ENCODE measurements at regions not wholly inside any gene's neighbourhood (a gene's known extent, or its start where the extent isn't known, plus 50 kb on each side); places are given as distances from the start of the nearest gene placed in this dataset.

DNA sequence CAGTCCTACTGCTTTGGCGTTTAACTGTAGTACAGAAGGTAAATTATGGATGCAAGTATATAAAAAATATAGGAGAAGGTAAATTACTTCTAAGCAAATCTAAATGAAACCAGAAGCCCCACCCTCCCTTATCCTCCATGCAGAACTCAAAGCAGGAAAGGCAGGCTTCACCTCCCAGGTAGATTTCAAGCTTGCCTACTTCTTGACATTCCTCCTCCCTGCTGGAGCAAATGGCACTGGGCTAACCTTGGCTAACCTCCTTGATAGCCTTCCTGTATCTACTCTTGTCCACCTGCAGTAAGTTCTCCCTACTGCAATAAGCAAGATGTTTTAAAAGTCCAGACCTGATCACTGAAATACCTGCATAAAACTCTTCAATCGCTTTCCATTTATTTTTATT is 396.0 kb downstream of the IRS2 start:
- Histone ChIP-seq H3K36me3 (no peaks in the 10 kb centered on the region), H3K9me3 (no peaks in the 10 kb centered on the region), H3K4me3 (no peak overlapping the region), H3K27me3 (no peaks in the 10 kb centered on the region)
- no peak for DNase-seq

DNA sequence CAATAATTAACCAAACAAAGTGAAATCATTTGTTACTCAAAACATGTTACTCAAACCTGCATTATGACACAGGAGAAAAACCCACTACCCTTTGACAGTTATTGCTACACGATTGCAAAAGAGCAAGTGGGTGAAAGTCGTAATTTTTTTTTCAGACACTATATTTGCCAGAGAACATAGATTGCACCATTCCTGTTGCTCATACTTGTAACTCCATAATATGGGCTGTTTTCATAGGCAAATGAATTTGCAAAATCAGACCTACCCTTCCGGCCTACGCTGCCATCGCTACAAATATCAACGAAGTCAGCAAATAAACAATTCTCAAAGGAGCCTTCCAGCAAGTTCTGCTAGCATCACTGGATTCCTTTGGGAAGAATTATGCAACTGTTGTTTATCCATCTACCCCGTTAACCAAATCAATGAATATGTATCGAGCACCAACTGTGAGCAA is 396.5 kb downstream of the IRS2 start:
- no peaks in the 10 kb centered on the region for H3K9me3 ChIP-seq
- H3K27me3 ChIP-seq = no peaks in the 10 kb centered on the region
- H3K4me3 ChIP-seq = no peak overlapping the region
- no peak for DNase-seq
- H3K36me3 ChIP-seq = no peaks in the 10 kb centered on the region

DNA sequence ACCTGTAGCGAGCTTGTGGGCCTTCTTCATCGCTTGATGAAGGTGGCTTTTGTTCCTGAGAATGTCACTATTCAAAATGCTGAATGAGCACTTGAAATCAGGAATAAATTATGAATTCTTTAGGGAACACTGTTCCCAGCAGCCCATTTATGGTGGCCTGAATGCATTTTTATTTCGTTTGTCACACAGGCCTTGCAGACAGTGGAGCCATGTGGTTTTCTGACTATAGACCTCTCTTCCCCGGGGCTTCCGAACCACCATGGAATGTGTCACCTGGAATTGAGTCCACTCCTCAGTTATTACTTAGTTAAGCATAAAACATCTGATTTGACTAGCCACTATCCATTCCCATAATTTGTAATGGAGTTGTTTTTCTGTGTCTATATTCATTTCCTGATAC is 396.9 kb downstream of the IRS2 start:
- DNase-seq = no peak
- no peaks in the 10 kb centered on the region for H3K27me3 ChIP-seq
- H3K36me3 ChIP-seq = no peaks in the 10 kb centered on the region
- H3K9me3 ChIP-seq = no peaks in the 10 kb centered on the region
- no peak overlapping the region for H3K4me3 ChIP-seq

DNA sequence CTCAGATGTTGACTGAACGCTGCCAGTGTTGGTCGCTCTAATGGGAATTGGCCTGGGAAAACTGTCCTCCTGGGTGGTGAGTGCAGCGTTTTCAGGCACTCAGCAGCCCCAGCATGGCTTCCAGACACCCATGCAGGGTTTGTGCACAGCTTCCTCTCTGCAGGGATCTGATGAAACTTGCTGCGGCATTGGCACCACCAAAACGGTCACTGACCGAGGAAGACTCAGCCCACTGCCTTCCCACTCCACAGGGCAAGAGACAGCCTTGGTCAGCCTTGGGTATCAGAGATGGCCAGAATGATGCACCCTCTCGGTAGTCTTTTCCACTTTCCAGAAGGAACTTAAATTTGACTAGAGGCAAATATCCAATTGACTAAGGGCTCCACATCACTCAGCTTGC is 398.9 kb downstream of the IRS2 start:
- H3K9me3 ChIP-seq = no peaks in the 10 kb centered on the region
- no peaks in the 10 kb centered on the region for H3K36me3 ChIP-seq
- DNase-seq = no peak
- H3K27me3 ChIP-seq = no peaks in the 10 kb centered on the region
- no peak overlapping the region for H3K4me3 ChIP-seq

DNA sequence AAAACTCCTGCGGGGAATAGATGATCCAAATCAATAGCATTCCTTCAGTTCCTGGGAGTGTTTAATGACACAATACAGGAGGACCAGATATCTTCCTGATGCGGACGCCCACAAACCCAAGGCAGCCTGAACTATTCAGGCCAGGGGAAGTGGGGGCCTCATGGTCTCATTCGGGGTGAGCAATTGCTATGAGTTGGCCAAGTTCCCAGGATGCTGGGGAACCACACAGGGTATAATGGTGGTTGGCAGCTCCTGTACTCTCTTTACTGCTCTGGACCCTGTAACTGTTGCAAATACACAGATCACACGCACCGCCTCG is 401.2 kb downstream of the IRS2 start:
- Histone ChIP-seq H3K9me3 (no peaks in the 10 kb centered on the region), H3K36me3 (no peaks in the 10 kb centered on the region), H3K27me3 (no peaks in the 10 kb centered on the region; the same call in 1 of the 2 replicates), H3K4me3 (no peak overlapping the region)
- no peak for DNase-seq

DNA sequence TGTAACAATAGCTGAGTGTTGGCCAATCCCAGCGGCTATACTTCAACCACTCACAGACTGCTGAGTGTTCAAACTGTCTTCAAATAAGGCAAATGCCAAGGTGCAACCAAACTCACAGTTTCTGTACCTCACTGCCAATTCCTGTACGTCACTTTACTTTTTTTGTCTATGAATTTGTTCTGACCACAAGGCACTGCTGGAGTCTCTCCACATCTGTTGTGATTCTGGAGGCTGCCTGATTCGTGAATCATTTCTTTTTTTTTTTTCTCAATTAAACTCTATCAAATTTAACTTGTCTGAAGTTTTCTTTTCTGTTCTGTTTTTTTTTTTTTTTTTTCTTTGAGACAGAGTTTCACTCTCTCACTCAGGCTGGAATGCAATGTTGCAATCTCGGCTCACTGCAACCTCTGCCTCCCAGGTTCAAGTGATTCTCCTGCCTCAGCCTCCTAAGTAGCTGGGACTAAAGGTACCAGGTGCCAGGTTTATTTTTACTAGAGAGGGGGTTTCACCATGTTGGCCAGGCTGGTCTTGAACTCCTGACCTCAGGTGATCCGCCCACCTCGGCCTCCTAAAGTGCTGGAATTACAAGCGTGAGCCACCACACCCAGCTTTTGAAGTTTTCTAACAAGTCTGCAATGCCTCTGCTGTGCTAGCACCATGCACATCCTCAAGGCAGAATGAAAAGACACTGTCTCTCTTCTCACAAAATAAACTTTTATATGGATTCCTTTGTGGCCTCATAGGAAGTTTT is 401.7 kb downstream of the IRS2 start:
- DNase-seq = no peak

DNA sequence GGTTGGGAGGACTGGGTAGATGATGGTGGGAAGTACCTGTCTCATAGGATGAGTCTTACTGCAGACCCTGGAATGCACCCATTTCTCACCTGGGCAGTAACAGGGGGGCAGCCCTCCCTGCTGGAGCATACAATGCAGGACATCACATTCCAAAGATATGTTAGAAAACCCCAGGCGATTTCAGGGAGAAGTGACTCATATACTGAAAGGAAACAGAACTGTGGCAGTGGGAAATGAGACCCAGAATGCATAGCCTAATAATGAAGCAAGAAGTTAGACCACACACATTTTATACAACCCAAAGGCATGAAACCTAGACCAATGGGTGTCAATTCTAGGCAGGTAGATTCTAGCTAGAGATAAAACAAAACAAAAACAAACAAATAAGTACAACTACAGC is 402.7 kb downstream of the IRS2 start:
- Histone ChIP-seq H3K27me3 (no peaks in the 10 kb centered on the region; the same call in 1 of the 2 replicates), H3K4me3 (no peak overlapping the region), H3K9me3 (no peaks in the 10 kb centered on the region), H3K36me3 (no peaks in the 10 kb centered on the region)
- DNase-seq = no peak

More for the DNA sequence above, 401.7 kb downstream of the IRS2 start:
- Histone ChIP-seq H3K36me3 (no peaks in the 10 kb centered on the region), H3K27me3 (no peaks in the 10 kb centered on the region; the same call in 1 of the 2 replicates), H3K9me3 (no peaks in the 10 kb centered on the region), H3K4me3 (no peak overlapping the region)

DNA sequence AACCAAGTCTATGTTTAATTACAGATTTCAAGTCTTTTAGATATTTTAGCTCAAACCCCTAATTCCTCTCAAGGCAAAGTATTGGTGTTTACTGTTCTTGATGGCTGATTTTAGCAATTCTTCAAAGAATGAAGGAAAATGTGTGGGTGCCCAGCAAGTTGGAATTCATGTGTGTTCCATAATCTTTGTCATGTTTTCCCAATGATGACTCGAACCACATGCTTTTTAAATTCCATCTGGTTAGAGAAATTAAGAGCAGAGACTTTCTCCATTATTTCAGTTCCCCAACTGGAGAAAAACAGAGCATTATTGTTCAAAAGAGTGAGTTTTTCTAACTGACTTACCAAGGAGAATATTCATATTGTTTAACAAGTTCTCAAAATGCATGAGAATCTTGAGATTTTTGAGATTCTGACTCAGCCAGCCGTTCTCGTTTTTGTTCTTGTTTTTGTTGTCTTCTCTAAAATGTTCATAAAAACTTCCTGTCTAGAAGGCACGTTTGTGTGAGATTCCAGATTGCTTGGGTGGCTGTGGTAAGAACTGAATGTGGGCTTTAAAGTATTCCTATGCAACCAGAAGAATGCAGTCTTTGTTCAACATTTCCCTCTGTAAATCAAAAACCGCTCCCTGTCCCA is 404.7 kb downstream of the IRS2 start:
- Histone ChIP-seq H3K36me3 (no peaks in the 10 kb centered on the region), H3K4me3 (no peak overlapping the region), H3K27me3 (no peaks in the 10 kb centered on the region; the same call in 1 of the 2 replicates), H3K9me3 (no peaks in the 10 kb centered on the region)
- no peak for DNase-seq

DNA sequence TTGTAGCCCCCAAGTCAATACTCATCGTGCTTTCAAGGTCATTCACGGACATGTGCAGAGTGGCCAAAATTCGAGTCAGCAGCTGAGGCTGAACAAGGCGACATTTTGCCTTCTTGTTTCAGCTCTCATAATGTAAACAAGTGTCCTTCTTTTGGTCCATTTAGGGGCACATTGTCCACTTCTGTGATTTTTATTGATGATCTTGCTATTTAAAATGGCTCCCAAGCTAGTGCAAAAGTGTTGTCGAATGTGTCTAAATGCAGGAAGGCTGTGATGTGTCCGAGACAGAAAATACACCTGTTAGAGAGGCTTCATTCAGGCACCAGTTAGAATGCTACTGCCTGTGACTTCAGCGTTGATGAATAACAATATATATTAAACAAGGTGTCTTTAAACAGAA is 405.9 kb downstream of the IRS2 start:
- Histone ChIP-seq H3K27me3 (no peaks in the 10 kb centered on the region; the same call in 1 of the 2 replicates), H3K9me3 (no peaks in the 10 kb centered on the region), H3K36me3 (no peaks in the 10 kb centered on the region), H3K4me3 (no peak overlapping the region)
- DNase-seq = no peak

DNA sequence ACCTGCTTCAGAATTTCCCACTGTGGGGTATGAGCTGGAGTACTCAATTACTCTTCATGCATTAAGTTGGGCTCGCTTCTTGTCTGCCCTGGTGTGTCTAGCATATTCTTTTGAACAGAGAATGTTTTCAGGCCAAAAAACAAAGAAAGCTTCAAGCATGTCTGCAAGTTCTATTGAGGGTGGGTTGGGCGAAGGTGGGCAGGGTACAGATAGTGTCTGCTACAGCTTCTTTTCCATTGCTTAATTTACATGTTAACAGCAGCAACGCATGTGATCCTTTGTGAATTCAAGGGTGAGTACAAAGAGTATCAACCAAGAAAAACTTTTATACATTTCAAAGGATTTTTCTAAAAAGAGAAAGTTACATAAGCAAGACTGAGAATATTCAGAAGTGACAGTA is 406.5 kb downstream of the IRS2 start:
- H3K9me3 ChIP-seq = no peaks in the 10 kb centered on the region
- H3K36me3 ChIP-seq = no peaks in the 10 kb centered on the region
- H3K4me3 ChIP-seq = no peak overlapping the region
- no peaks in the 10 kb centered on the region; the same call in 1 of the 2 replicates for H3K27me3 ChIP-seq
- no peak for DNase-seq

DNA sequence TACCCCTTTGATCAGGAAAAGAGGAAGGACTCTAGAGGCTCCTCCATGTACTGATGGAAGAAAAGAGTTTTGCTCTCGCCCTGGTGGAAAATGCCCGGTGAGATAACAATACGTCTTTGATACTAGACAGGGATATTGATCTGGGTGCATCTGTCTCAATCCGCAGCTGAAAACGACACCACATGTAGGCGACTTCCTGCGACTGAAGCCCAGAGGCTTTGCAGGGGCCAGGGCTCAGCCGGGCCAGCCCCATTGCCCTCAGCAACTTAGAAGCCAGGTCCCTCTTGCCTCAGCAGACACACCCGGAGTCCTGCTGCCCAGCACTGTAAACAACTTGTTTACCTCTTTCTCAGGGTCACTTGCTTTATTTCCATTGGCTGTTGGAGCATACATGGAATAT is 409.4 kb downstream of the IRS2 start:
- Histone ChIP-seq H3K27me3 (no peaks in the 10 kb centered on the region; the same call in 1 of the 2 replicates), H3K9me3 (no peaks in the 10 kb centered on the region), H3K36me3 (no peaks in the 10 kb centered on the region), H3K4me3 (no peak overlapping the region)
- no peak for DNase-seq

DNA sequence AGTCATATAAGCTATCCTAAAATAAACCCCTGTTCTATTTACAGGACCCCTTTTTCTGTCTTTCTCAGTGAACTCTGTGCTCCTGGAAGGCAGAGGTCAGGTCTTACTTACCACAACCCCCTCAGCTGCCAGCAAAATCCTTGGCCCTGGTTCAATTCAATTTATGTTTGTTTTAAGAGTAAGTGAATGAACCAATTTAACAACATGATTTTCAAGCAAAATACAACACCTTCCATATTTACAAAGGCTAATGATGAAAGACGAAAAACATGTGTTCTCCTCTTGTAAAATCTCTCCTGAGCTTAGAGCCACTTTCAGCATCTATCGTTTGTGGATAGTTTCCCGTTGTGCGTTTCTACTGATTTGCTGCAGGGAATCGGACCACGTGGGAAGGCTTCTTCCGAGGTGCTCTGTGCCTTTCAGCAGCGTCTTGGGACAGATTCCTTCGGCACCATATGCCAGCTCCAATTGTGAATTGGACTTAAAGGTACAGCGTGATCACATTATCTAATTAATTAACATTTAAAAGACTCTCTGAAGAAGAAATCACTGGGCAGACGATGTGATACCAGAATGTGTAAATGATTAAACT is 411.7 kb downstream of the IRS2 start:
- no peaks in the 10 kb centered on the region for H3K36me3 ChIP-seq
- no peak for DNase-seq
- H3K9me3 ChIP-seq = no peaks in the 10 kb centered on the region
- no peaks in the 10 kb centered on the region for H3K27me3 ChIP-seq
- no peak overlapping the region for H3K4me3 ChIP-seq

DNA sequence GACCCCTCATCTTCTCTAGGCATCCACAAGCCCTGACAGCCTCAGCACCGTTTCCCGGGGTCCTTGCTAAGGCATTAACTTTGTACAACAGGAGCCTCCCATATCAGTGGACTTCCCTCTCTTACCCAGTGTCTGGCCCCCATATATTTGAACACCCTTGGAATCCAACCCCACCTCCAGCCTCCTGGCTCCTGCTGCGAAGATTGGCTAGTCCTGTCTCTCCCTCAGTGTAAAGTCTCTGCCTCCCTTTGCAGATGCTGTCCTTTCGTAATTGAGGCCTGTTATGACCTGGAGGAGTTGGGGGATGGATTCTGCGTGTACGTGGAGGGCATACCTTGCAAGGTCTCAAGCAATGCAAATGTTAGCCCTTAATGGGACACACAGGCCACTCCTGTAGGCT is 413.7 kb downstream of the IRS2 start:
- no peaks in the 10 kb centered on the region for H3K27me3 ChIP-seq
- no peak for DNase-seq
- H3K36me3 ChIP-seq = no peaks in the 10 kb centered on the region
- no peak overlapping the region for H3K4me3 ChIP-seq
- no peaks in the 10 kb centered on the region for H3K9me3 ChIP-seq

DNA sequence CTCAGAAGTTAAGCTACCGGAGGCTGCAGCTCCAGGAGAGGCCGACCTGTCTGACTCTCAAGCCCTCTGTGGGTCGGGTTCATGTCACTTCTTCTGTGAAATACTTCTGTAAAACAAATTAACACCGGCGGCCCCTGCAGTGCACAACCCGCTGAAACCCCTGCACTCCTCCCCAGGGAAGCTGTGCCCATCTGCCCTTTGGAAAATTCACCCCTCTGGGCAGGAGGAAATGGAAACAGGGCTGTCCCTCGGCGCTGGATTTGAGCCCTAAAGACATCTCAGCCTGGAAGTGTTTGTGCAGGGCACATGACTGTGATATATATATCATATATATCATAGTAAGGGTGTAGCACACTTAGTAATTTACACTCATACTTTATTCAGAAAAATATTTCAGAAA is 415.3 kb downstream of the IRS2 start:
- Histone ChIP-seq H3K4me3 (no peak overlapping the region), H3K36me3 (no peaks in the 10 kb centered on the region), H3K27me3 (no peaks in the 10 kb centered on the region), H3K9me3 (no peaks in the 10 kb centered on the region)
- DNase-seq = no peak

DNA sequence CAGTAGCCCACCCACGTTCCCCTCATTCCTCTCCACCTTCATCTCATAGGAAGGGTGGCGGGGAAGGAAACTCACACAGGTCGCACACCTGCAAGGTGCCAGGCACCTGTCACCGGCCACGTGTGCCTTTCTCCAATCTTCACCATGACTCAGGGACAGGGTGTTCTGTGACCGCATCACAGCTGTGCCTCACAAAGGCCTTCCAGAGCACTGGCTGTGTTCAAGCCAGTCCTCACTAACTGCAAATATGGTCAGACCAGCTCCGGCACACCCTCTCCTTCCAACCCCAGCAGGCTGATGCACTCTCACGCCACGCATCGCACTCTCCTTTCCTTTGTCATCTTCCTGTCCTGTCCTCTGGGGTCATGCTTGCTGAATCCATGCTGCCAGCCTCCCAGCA is 415.9 kb downstream of the IRS2 start:
- no peak for DNase-seq
- no peak overlapping the region for H3K4me3 ChIP-seq
- no peaks in the 10 kb centered on the region for H3K9me3 ChIP-seq
- H3K36me3 ChIP-seq = no peaks in the 10 kb centered on the region
- H3K27me3 ChIP-seq = no peaks in the 10 kb centered on the region

DNA sequence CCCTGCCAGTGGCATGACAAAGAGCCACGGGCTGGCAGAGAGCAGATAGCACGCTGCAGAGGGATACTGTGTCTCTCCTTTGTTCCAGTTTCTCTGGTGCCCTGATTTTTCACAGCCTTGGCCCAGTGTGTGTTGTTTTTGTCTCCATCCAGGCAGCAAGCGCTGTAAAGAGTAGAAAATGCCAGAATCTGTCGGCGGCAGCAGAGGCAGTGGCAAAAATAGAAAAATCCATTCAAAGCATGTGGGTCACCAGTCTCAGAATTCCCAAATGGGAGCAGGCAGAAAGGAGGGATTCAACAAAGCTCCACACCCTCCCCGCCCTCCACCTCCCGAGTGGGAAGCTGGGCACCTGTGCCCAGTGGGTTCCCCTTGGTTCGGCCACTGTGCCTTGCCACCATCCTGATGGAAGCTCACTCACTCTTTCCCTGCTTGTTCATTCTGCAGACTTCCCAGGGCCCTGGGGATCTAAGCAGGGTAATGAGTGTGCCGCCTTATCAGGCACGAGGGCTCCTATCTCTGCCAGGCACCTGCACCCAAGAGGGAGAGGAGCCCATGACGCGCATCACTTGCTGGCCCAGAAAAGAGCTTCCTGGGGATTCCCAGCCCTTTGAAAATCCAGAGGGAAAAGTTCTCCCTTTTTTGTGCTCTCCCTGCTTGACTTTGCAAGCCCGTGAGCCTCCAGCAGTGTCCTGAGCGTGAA is 416.9 kb downstream of the IRS2 start:
- Histone ChIP-seq H3K27me3 (no peaks in the 10 kb centered on the region), H3K9me3 (no peaks in the 10 kb centered on the region), H3K4me3 (no peak overlapping the region), H3K36me3 (no peaks in the 10 kb centered on the region)
- DNase-seq = no peak

DNA sequence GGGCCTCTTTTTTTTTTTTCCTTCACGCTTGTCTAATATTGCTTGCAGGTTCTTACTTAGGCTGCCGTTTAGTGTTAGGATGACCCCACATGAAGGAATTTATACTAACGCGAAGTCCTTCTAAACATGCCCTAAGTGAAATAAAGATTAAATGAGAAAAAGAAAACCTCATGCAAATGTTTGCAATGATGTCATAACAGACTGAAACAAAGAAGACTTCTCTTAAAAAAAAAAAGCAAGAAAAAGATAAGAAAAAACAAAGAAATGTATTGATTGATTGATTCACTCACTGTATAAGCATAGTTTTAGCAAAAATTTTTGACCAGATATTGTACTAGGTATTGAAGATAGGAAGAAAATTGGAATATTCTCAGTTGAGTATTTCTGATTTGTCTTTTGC is 418.2 kb downstream of the IRS2 start:
- no peaks in the 10 kb centered on the region for H3K36me3 ChIP-seq
- H3K4me3 ChIP-seq = no peak overlapping the region
- no peaks in the 10 kb centered on the region for H3K27me3 ChIP-seq
- no peaks in the 10 kb centered on the region for H3K9me3 ChIP-seq
- DNase-seq = no peak

Data from MG63 (cell line).